MCF 10A (cell line): ENCODE measurements at regions not wholly inside any gene's neighbourhood (a gene's known extent, or its start where the extent isn't known, plus 50 kb on each side); places are given as distances from the start of the nearest gene placed in this dataset.

Experiments used
- BruUV-seq: library from RNA; stranded (reverse); fragments of 400-500 nt; replicated peaks from 2 replicates; lab custom pipeline; 2021; lab: Mats Ljungman, UMichigan
- CTCF ChIA-PET: fragments of 300-600 bp; sonication (Branson Sonifier 250); formaldehyde crosslinking; extraction: SDS; loops from one replicate; lab custom pipeline; 2021; ENCODE audit warnings: antibody characterized with exemption, inconsistent platforms; lab: Yijun Ruan, JAX
- POLR2A ChIA-PET: fragments of 300-600, 350-650 bp; sonication (Branson Sonifier 250); formaldehyde crosslinking; extraction: SDS; loops from one replicate; lab custom pipeline; 2020; ENCODE audit warnings: antibody characterized with exemption, inconsistent platforms; lab: Yijun Ruan, JAX
- DNase-seq: peaks from one replicate; pipeline ENCODE4 v3.0.0-alpha.2; 2018; ENCODE audit not compliant: unreplicated experiment
- H3K27ac Mint-ChIP-seq: one replicate; pipeline ENCODE4 v1.8.0; 2022; ENCODE audit warnings: mild to moderate bottlenecking, low read depth, mixed read lengths; ENCODE audit not compliant: unreplicated experiment
- H3K27me3 Mint-ChIP-seq: one replicate; pipeline ENCODE4 v1.8.0; 2022; ENCODE audit warnings: mixed read lengths; ENCODE audit not compliant: insufficient read depth, unreplicated experiment
- H3K36me3 Mint-ChIP-seq: one replicate; pipeline ENCODE4 v1.8.0; 2022; ENCODE audit warnings: mild to moderate bottlenecking, moderate library complexity, mixed read lengths; ENCODE audit not compliant: insufficient read depth, unreplicated experiment
- H3K4me1 Mint-ChIP-seq: one replicate; pipeline ENCODE4 v1.8.0; 2022; ENCODE audit warnings: mixed read lengths; ENCODE audit not compliant: insufficient read depth, unreplicated experiment
- H3K4me3 Mint-ChIP-seq: one replicate; pipeline ENCODE4 v1.8.0; 2022; ENCODE audit warnings: mild to moderate bottlenecking, moderate library complexity, mixed read lengths; ENCODE audit not compliant: unreplicated experiment
- H3K9me3 Mint-ChIP-seq: one replicate; pipeline ENCODE4 v1.8.0; 2022; ENCODE audit warnings: mixed read lengths; ENCODE audit not compliant: unreplicated experiment
- intact Hi-C: fragments of 100-400 bp; cut with micrococcal nuclease; formaldehyde crosslinking; loops from 2 replicates; pipeline ENCODE4 v1.14.1; 2022
- TF ChIP-seq, protein P1 (sequence below): fragments of 200-600 bp; IDR thresholded peaks from one replicate; pipeline ENCODE4 v1.8.0; 2022; ENCODE audit warnings: antibody characterized with exemption, mild to moderate bottlenecking; ENCODE audit not compliant: unreplicated experiment

DNA sequence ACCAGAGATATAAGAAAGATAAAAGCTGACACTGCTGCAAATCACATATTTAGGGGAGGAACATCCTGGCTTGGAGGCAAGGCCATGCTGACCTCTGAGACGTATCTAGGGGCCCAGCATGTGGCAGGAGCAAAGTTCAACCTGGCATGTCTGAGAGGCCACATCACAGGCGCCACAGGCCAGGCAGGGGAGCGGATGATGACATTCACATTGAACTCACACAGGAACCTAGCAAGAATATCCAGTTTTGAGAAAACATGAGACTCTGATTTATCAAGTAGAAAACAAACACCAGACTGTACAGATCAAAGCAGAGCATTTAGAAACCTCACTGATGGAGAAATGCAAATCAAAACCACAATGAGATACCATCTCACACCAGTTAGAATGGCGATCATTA, 64.2 kb upstream of the STK32A start:
- DNase-seq, result no peak
- ChIA-PET POLR2A (no interaction called here), CTCF (no interaction called here)
- intact Hi-C loops, result no loop called here
- TF ChIP-seq, protein P1, sequence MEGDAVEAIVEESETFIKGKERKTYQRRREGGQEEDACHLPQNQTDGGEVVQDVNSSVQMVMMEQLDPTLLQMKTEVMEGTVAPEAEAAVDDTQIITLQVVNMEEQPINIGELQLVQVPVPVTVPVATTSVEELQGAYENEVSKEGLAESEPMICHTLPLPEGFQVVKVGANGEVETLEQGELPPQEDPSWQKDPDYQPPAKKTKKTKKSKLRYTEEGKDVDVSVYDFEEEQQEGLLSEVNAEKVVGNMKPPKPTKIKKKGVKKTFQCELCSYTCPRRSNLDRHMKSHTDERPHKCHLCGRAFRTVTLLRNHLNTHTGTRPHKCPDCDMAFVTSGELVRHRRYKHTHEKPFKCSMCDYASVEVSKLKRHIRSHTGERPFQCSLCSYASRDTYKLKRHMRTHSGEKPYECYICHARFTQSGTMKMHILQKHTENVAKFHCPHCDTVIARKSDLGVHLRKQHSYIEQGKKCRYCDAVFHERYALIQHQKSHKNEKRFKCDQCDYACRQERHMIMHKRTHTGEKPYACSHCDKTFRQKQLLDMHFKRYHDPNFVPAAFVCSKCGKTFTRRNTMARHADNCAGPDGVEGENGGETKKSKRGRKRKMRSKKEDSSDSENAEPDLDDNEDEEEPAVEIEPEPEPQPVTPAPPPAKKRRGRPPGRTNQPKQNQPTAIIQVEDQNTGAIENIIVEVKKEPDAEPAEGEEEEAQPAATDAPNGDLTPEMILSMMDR, result no peak
- H3K27ac Mint-ChIP-seq, result no peak overlapping the region
- no peak overlapping the region for H3K4me3 Mint-ChIP-seq
- BruUV-seq, result no TSS peak
- H3K9me3 Mint-ChIP-seq, result no peaks in the 10 kb centered on the region
- H3K36me3 Mint-ChIP-seq, result no peaks in the 10 kb centered on the region
- H3K27me3 Mint-ChIP-seq, result peaks cover 9% of the 10 kb centered on the region
- H3K4me1 Mint-ChIP-seq, result no peaks in the 10 kb centered on the region

DNA sequence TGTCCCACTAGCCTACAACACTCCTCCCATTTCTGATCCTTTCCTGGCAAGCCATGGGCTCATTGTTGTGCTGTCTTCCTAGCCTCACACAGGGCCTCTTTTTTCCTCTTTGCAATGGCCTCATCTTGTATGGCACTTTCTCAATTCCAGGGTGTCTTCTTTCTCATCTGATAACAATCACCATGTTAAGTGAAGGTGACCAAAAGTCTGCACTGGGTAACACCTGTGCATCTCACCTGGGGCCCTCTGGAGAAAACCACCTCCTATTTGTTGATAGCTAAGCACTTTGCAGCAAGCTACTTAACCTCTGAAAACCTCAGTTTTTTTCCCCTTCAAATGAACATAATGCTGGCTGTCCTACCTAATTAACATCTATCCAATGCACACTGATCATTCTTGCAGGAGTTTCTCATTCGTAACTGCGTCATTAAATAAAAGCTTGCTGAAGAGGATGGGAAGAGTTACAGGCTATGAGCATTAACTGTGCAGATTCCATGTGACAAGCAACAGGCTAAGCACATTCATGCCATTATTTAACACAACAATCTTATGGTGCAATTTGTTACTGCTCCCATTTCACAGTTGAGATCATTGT, 60.1 kb upstream of the STK32A start:
- no TSS peak for BruUV-seq
- no peak overlapping the region for H3K27ac Mint-ChIP-seq
- H3K27me3 Mint-ChIP-seq, result peaks cover 9% of the 10 kb centered on the region
- intact Hi-C loops, result no loop called here
- ChIA-PET POLR2A (no interaction called here), CTCF (interaction anchor here (0.7 to 9.6 kb wide), 3 partner anchors 14 to 633 kb away, joined by 3 to 100 read pairs (median 4); no protein-coding TSS in a partner anchor)
- H3K4me1 Mint-ChIP-seq, result no peaks in the 10 kb centered on the region
- no peaks in the 10 kb centered on the region for H3K9me3 Mint-ChIP-seq
- no peak for DNase-seq
- no peaks in the 10 kb centered on the region for H3K36me3 Mint-ChIP-seq
- TF ChIP-seq, protein P1, result no peak
- no peak overlapping the region for H3K4me3 Mint-ChIP-seq

DNA sequence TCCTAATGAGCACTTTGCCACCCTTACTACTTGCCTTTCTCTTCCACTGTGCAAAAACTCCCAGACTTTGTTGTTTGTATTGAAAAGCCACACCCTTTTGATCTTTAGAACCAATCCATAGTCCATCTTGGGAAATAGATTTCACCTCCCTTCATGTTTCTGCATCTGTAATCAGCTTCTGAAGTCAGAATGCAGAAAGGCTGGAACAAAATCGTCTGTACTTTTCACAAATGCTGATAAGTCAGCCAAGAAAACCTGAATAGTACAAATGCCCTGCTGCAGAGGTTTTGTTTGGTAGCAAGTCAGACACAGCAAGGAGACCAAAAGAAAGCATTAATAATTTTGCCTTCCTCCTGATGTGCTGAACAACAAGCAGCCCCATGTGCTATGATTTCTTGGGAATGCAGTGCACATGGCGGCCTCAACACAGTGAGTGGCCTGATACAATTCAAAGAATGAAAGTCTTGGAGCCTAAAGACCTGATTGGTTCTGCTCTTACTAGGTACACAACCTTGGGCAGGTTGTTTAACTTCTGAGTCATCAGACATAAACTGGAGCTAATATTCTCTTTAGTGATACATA, 59.2 kb upstream of the STK32A start:
- Mint-ChIP-seq H3K4me1 (no peaks in the 10 kb centered on the region), H3K9me3 (no peaks in the 10 kb centered on the region)

DNA sequence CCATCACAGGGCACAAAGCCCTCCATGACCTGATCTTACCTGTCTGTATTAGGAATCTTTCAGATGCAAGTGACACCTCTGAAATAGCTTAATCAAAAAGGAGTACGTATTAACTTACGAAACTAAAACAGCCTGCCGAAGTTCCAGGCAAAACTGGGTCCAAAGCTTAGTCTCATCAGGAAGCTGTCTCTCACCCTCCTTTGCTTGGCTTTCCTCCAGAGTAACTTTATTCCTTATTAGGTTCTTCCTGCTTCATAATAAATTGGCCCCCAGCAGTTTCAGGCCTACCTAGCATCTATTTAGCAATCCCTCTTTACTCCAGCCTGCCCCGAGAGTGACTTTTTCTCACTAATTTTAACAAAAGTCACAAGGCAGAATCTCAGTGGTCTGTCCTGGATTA, 58.4 kb upstream of the STK32A start:
- no peaks in the 10 kb centered on the region for H3K9me3 Mint-ChIP-seq

More for the DNA sequence above, 59.2 kb upstream of the STK32A start:
- no peak overlapping the region for H3K27ac Mint-ChIP-seq
- no peak for DNase-seq
- H3K4me3 Mint-ChIP-seq, result no peak overlapping the region
- no peaks in the 10 kb centered on the region for H3K36me3 Mint-ChIP-seq
- ChIA-PET POLR2A (no interaction called here), CTCF (interaction anchor here (1.2 to 9.6 kb wide), 3 partner anchors 9 to 634 kb away, joined by 3 to 100 read pairs (median 3); no protein-coding TSS in a partner anchor)
- intact Hi-C loops, result no loop called here
- no TSS peak for BruUV-seq
- TF ChIP-seq, protein P1, result no peak
- H3K27me3 Mint-ChIP-seq, result peaks cover 9% of the 10 kb centered on the region

More for the DNA sequence above, 58.4 kb upstream of the STK32A start:
- ChIA-PET CTCF (interaction anchor here (0.7 to 9.6 kb wide), 7 partner anchors 9 to 635 kb away, joined by 3 to 100 read pairs (median 3); no protein-coding TSS in a partner anchor), POLR2A (no interaction called here)
- TF ChIP-seq, protein P1, result no peak
- Mint-ChIP-seq H3K27ac (no peak overlapping the region), H3K4me3 (no peak overlapping the region), H3K27me3 (peaks cover 9% of the 10 kb centered on the region), H3K36me3 (no peaks in the 10 kb centered on the region), H3K4me1 (no peaks in the 10 kb centered on the region)
- DNase-seq, result no peak
- intact Hi-C loops, result no loop called here
- BruUV-seq, result no TSS peak
